GM23338 (cell line): ENCODE measurements at regions not wholly inside any gene's neighbourhood (a gene's known extent, or its start where the extent isn't known, plus 50 kb on each side); places are given as distances from the start of the nearest gene placed in this dataset.
A peak's percentile ranks its signal among the peaks of the same experiment; 100 is the strongest.

ENCODE experiments used
- ATAC-seq: fragments of 200-7000 bp; cut with Tn5 transposase; 3 replicates; pipeline ENCODE4 v1.9.1; 2020
- DNase-seq: peaks from one replicate; pipeline ENCODE4 v3.0.0-alpha.2; 2015; ENCODE audit warnings: low spot score
- H2AFZ ChIP-seq: fragments of 200-600 bp; sonication (generic); 2 replicates; pipeline ENCODE4 v1.8.0; 2016; ENCODE audit warnings: antibody characterized with exemption, mild to moderate bottlenecking, moderate library complexity
- H3F3A ChIP-seq: fragments of 200-600 bp; sonication (generic); replicated peaks from 2 replicates; pipeline ENCODE4 v1.8.0; 2017; ENCODE audit warnings: antibody characterized with exemption, mixed run types, low read depth
- H3K27ac ChIP-seq: fragments of 200-600 bp; sonication (generic); 2 replicates; pipeline ENCODE4 v1.6.1; 2016; ENCODE audit warnings: low read depth
- H3K27me3 ChIP-seq: fragments of 200-600 bp; sonication (generic); 2 replicates; pipeline ENCODE4 v1.8.0; 2016; ENCODE audit warnings: mild to moderate bottlenecking, mixed run types, moderate library complexity; ENCODE audit not compliant: insufficient read depth
- H3K36me3 ChIP-seq: fragments of 200-600 bp; sonication (generic); 2 replicates; pipeline ENCODE4 v1.8.0; 2016; ENCODE audit warnings: mild to moderate bottlenecking; ENCODE audit not compliant: insufficient read depth
- H3K4me1 ChIP-seq: fragments of 200-600 bp; sonication (generic); 2 replicates; pipeline ENCODE4 v1.8.0; 2016; ENCODE audit warnings: mild to moderate bottlenecking, moderate library complexity; ENCODE audit not compliant: insufficient read depth
- H3K4me2 ChIP-seq: fragments of 200-600 bp; sonication (generic); 2 replicates; pipeline ENCODE4 v1.7.1; 2017; ENCODE audit warnings: mixed run types
- H3K4me3 ChIP-seq: fragments of 200-600 bp; sonication (generic); 2 replicates; pipeline ENCODE4 v1.6.1; 2016; ENCODE audit warnings: mixed run types
- H3K79me2 ChIP-seq: fragments of 200-600 bp; sonication (generic); replicated peaks from 2 replicates; pipeline ENCODE4 v1.8.0; 2017; ENCODE audit warnings: mild to moderate bottlenecking; ENCODE audit not compliant: insufficient read depth
- H3K9me2 ChIP-seq: fragments of 200-600 bp; sonication (generic); 2 replicates; pipeline ENCODE4 v1.8.0; 2017; ENCODE audit not compliant: insufficient read depth
- H4K20me1 ChIP-seq: fragments of 200-600 bp; sonication (generic); replicated peaks from 2 replicates; pipeline ENCODE4 v1.8.0; 2017; ENCODE audit warnings: mild to moderate bottlenecking; ENCODE audit not compliant: insufficient read depth
- H3K27ac Mint-ChIP-seq: 2 replicates; pipeline ENCODE4 v1.8.0; 2020; ENCODE audit warnings: inconsistent platforms, mild to moderate bottlenecking, moderate library complexity, mixed read lengths
- H3K27me3 Mint-ChIP-seq: 3 replicates; pipeline ENCODE4 v1.8.0; 2022; ENCODE audit warnings: low read depth, mild to moderate bottlenecking, moderate library complexity, mixed read lengths, inconsistent platforms; ENCODE audit not compliant: insufficient read depth, poor library complexity
- H3K36me3 Mint-ChIP-seq: 3 replicates; pipeline ENCODE4 v1.8.0; 2021; ENCODE audit warnings: low read depth, mild to moderate bottlenecking, inconsistent platforms, moderate library complexity, mixed read lengths
- H3K4me1 Mint-ChIP-seq: 3 replicates; pipeline ENCODE4 v1.8.0; 2020; ENCODE audit warnings: mild to moderate bottlenecking, inconsistent platforms, mixed read lengths
- H3K4me3 Mint-ChIP-seq: 3 replicates; pipeline ENCODE4 v1.8.0; 2021; ENCODE audit warnings: moderate library complexity, mild to moderate bottlenecking, inconsistent platforms, mixed read lengths
- H3K9me3 Mint-ChIP-seq: 3 replicates; pipeline ENCODE4 v1.8.0; 2020; ENCODE audit warnings: moderate library complexity, mild to moderate bottlenecking, inconsistent platforms, mixed read lengths
- CREB1 ChIP-seq: fragments of 250-450 bp; sonication (Bioruptor Pico); IDR thresholded peaks from 2 replicates; pipeline ENCODE4 v1.5.0; 2020; ENCODE audit warnings: low read depth, mild to moderate bottlenecking, moderate library complexity
- CTCF ChIP-seq, 2 experiments: fragments of 200-600 bp in 1 of 2; sonication (generic) in 1 of 2; conservative IDR thresholded peaks; 2 replicates each; pipeline versions ENCODE4 v1.5.1 to v1.6.1; 2016 to 2017; ENCODE audit warnings: antibody characterized with exemption in 2 of 2, low read depth in 2 of 2, mild to moderate bottlenecking in 2 of 2, moderate library complexity in 1 of 2
- JUNB ChIP-seq: IDR thresholded peaks from one replicate; pipeline ENCODE4 v1.6.1; 2016; ENCODE audit warnings: antibody characterized with exemption; ENCODE audit not compliant: unreplicated experiment
- NANOG ChIP-seq: IDR thresholded peaks from 2 replicates; pipeline ENCODE4 v1.6.1; 2016; ENCODE audit warnings: antibody characterized with exemption, borderline replicate concordance
- POLR2AphosphoS5 ChIP-seq: IDR thresholded peaks from 2 replicates; pipeline ENCODE4 v1.6.1; 2016; ENCODE audit warnings: antibody characterized with exemption, low read depth
- TF ChIP-seq, protein P1 (sequence below): fragments of 250-450 bp; sonication (Bioruptor Pico); IDR thresholded peaks from 2 replicates; pipeline ENCODE4 v1.5.0; 2020; ENCODE audit warnings: mild to moderate bottlenecking, moderate library complexity
- TF ChIP-seq, protein P2 (sequence below): IDR thresholded peaks from 2 replicates; pipeline ENCODE4 v1.6.1; 2016; ENCODE audit warnings: antibody characterized with exemption

DNA sequence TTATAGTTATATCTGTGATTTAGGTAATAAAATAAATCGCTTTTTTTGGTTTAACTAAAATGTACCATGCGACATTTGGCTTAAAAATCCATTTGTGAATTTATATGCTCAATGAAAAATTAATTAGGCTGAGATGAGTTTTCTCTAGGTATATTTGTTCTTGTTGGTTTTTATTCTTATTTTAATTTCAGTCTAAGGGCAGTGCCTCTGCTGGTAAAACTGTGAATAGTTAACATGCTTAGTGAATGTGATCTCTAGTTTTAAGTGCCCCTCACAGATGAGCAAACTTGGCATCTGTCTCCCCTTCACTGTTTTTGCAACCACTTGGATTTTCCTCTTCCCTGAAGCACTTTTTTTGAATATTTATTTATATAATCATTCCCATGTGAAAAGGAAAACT is 822.7 kb downstream of the GRIK2 start:
- no peaks in the 10 kb centered on the region for H3K36me3 Mint-ChIP-seq
- peak; percentile 19 for DNase-seq
- H3K4me1 Mint-ChIP-seq: no peaks in the 10 kb centered on the region
- no peak for TF ChIP-seq NANOG
- TF ChIP-seq, protein P1, sequence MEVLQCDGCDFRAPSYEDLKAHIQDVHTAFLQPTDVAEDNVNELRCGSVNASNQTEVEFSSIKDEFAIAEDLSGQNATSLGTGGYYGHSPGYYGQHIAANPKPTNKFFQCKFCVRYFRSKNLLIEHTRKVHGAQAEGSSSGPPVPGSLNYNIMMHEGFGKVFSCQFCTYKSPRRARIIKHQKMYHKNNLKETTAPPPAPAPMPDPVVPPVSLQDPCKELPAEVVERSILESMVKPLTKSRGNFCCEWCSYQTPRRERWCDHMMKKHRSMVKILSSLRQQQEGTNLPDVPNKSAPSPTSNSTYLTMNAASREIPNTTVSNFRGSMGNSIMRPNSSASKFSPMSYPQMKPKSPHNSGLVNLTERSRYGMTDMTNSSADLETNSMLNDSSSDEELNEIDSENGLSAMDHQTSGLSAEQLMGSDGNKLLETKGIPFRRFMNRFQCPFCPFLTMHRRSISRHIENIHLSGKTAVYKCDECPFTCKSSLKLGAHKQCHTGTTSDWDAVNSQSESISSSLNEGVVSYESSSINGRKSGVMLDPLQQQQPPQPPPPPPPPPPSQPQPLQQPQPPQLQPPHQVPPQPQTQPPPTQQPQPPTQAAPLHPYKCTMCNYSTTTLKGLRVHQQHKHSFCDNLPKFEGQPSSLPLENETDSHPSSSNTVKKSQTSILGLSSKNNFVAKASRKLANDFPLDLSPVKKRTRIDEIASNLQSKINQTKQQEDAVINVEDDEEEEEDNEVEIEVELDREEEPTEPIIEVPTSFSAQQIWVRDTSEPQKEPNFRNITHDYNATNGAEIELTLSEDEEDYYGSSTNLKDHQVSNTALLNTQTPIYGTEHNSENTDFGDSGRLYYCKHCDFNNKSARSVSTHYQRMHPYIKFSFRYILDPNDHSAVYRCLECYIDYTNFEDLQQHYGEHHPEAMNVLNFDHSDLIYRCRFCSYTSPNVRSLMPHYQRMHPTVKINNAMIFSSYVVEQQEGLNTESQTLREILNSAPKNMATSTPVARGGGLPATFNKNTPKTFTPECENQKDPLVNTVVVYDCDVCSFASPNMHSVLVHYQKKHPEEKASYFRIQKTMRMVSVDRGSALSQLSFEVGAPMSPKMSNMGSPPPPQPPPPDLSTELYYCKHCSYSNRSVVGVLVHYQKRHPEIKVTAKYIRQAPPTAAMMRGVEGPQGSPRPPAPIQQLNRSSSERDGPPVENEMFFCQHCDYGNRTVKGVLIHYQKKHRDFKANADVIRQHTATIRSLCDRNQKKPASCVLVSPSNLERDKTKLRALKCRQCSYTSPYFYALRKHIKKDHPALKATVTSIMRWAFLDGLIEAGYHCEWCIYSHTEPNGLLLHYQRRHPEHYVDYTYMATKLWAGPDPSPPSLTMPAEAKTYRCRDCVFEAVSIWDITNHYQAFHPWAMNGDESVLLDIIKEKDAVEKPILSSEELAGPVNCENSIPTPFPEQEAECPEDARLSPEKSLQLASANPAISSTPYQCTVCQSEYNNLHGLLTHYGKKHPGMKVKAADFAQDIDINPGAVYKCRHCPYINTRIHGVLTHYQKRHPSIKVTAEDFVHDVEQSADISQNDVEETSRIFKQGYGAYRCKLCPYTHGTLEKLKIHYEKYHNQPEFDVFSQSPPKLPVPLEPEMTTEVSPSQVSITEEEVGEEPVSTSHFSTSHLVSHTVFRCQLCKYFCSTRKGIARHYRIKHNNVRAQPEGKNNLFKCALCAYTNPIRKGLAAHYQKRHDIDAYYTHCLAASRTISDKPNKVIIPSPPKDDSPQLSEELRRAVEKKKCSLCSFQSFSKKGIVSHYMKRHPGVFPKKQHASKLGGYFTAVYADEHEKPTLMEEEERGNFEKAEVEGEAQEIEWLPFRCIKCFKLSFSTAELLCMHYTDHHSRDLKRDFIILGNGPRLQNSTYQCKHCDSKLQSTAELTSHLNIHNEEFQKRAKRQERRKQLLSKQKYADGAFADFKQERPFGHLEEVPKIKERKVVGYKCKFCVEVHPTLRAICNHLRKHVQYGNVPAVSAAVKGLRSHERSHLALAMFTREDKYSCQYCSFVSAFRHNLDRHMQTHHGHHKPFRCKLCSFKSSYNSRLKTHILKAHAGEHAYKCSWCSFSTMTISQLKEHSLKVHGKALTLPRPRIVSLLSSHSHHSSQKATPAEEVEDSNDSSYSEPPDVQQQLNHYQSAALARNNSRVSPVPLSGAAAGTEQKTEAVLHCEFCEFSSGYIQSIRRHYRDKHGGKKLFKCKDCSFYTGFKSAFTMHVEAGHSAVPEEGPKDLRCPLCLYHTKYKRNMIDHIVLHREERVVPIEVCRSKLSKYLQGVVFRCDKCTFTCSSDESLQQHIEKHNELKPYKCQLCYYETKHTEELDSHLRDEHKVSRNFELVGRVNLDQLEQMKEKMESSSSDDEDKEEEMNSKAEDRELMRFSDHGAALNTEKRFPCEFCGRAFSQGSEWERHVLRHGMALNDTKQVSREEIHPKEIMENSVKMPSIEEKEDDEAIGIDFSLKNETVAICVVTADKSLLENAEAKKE (CRISPR knock-in tag): no peak
- peak in 1 of 2 experiments; percentile 31; a peak in 3 of 4 replicates for TF ChIP-seq CTCF (conservative IDR thresholded peaks at IDR 0.05; ENCODE audit: low read depth in 2 of 2)
- no peak for TF ChIP-seq POLR2AphosphoS5
- TF ChIP-seq, protein P2, sequence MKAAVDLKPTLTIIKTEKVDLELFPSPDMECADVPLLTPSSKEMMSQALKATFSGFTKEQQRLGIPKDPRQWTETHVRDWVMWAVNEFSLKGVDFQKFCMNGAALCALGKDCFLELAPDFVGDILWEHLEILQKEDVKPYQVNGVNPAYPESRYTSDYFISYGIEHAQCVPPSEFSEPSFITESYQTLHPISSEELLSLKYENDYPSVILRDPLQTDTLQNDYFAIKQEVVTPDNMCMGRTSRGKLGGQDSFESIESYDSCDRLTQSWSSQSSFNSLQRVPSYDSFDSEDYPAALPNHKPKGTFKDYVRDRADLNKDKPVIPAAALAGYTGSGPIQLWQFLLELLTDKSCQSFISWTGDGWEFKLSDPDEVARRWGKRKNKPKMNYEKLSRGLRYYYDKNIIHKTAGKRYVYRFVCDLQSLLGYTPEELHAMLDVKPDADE: no peak
- no peak for TF ChIP-seq JUNB
- TF ChIP-seq CREB1 (CRISPR knock-in tag): no peak
- H3K27ac ChIP-seq: no peak overlapping the region
- no peaks in the 10 kb centered on the region for H3F3A ChIP-seq
- no peaks in the 10 kb centered on the region for H4K20me1 ChIP-seq
- ATAC-seq: no peak
- no peaks in the 10 kb centered on the region for H3K9me3 Mint-ChIP-seq
- H3K27ac Mint-ChIP-seq: no peak overlapping the region
- H3K27me3 Mint-ChIP-seq: no peaks in the 10 kb centered on the region
- no peaks in the 10 kb centered on the region for H3K79me2 ChIP-seq
- H3K4me3 Mint-ChIP-seq: no peak overlapping the region
- no peaks in the 10 kb centered on the region for H3K36me3 ChIP-seq
- H3K9me2 ChIP-seq: no peaks in the 10 kb centered on the region
- no peak overlapping the region for H3K4me3 ChIP-seq
- H3K4me1 ChIP-seq: no peaks in the 10 kb centered on the region
- no peaks in the 10 kb centered on the region for H3K27me3 ChIP-seq
- no peak overlapping the region for H3K4me2 ChIP-seq
- H2AFZ ChIP-seq: no peak overlapping the region
